H9 (cell line): ENCODE measurements at regions not wholly inside any gene's neighbourhood (a gene's known extent, or its start where the extent isn't known, plus 50 kb on each side); places are given as distances from the start of the nearest gene placed in this dataset.

ENCODE experiments used
- DNase-seq: peaks from one replicate; pipeline ENCODE4 v3.0.0-alpha.2; 2017
- H2AFZ ChIP-seq: one replicate; pipeline ENCODE4 v1.6.1; 2013; ENCODE audit warnings: mild to moderate bottlenecking, low read length, control low read depth, moderate library complexity
- H2AK5ac ChIP-seq: 2 replicates; pipeline ENCODE4 v1.6.1; 2013; ENCODE audit warnings: low read length, control low read depth, mixed read lengths; ENCODE audit not compliant: insufficient read length
- H2BK120ac ChIP-seq: one replicate; pipeline ENCODE4 v1.6.1; 2013; ENCODE audit warnings: low read depth, mild to moderate bottlenecking, low read length, control low read depth, inconsistent platforms; ENCODE audit not compliant: poor library complexity, severe bottlenecking
- H2BK12ac ChIP-seq: 2 replicates; pipeline ENCODE4 v1.6.1; 2013; ENCODE audit warnings: low read length, control low read depth, mixed read lengths, low read depth; ENCODE audit not compliant: insufficient read length
- H2BK15ac ChIP-seq: 2 replicates; pipeline ENCODE4 v1.6.1; 2013; ENCODE audit warnings: low read depth, low read length, control low read depth
- H2BK20ac ChIP-seq: one replicate; pipeline ENCODE4 v1.6.1; 2013; ENCODE audit warnings: low read depth, mild to moderate bottlenecking, low read length, control low read depth, inconsistent platforms; ENCODE audit not compliant: poor library complexity, severe bottlenecking
- H2BK5ac ChIP-seq: 2 replicates; pipeline ENCODE4 v1.6.1; 2013; ENCODE audit warnings: low read length, control low read depth, mixed read lengths; ENCODE audit not compliant: insufficient read length
- H3K14ac ChIP-seq: 2 replicates; pipeline ENCODE4 v1.6.1; 2013; ENCODE audit warnings: low read length, control low read depth; ENCODE audit not compliant: insufficient read depth
- H3K18ac ChIP-seq: 2 replicates; pipeline ENCODE4 v1.6.1; 2013; ENCODE audit warnings: low read depth, mild to moderate bottlenecking, mixed read lengths, low read length, control low read depth; ENCODE audit not compliant: insufficient read length
- H3K23ac ChIP-seq: 2 replicates; pipeline ENCODE4 v1.6.1; 2013; ENCODE audit warnings: low read length, control low read depth, mixed read lengths, low read depth; ENCODE audit not compliant: insufficient read length
- H3K23me2 ChIP-seq: 2 replicates; pipeline ENCODE4 v1.6.1; 2013; ENCODE audit warnings: low read depth, mild to moderate bottlenecking, mixed read lengths, low read length, control low read depth; ENCODE audit not compliant: insufficient read length, poor library complexity, severe bottlenecking
- H3K27ac ChIP-seq: 2 replicates; pipeline ENCODE4 v1.5.1; 2013; ENCODE audit warnings: low read length, control low read depth, mixed read lengths, low read depth; ENCODE audit not compliant: insufficient read length
- H3K27me3 ChIP-seq: 2 replicates; pipeline ENCODE4 v1.6.1; 2013; ENCODE audit warnings: low read length, control low read depth, inconsistent platforms; ENCODE audit not compliant: insufficient read depth
- H3K4ac ChIP-seq: 2 replicates; pipeline ENCODE4 v1.6.1; 2013; ENCODE audit warnings: low read depth, mild to moderate bottlenecking, control low read depth, inconsistent platforms, low read length, moderate library complexity
- H3K4me1 ChIP-seq: 2 replicates; pipeline ENCODE4 v1.6.1; 2013; ENCODE audit warnings: low read length, control low read depth, inconsistent platforms; ENCODE audit not compliant: insufficient read depth
- H3K4me2 ChIP-seq: 2 replicates; pipeline ENCODE4 v1.6.1; 2013; ENCODE audit warnings: low read length, control low read depth, mixed read lengths; ENCODE audit not compliant: insufficient read length, insufficient read depth
- H3K56ac ChIP-seq: 2 replicates; pipeline ENCODE4 v1.6.1; 2013; ENCODE audit warnings: low read depth, mild to moderate bottlenecking, mixed read lengths, low read length, control low read depth; ENCODE audit not compliant: insufficient read length
- H3K79me1 ChIP-seq: 2 replicates; pipeline ENCODE4 v1.6.1; 2013; ENCODE audit warnings: low read depth, mild to moderate bottlenecking, moderate library complexity, low read length, control low read depth, inconsistent platforms; ENCODE audit not compliant: insufficient read depth, poor library complexity, severe bottlenecking
- H3K79me2 ChIP-seq: 2 replicates; pipeline ENCODE4 v1.6.1; 2013; ENCODE audit warnings: low read length, control low read depth, inconsistent platforms; ENCODE audit not compliant: insufficient read depth
- H3K9ac ChIP-seq: 2 replicates; pipeline ENCODE4 v1.6.1; 2013; ENCODE audit warnings: low read length, control low read depth, mixed read lengths; ENCODE audit not compliant: insufficient read length; ENCODE audit errors: extremely low read depth
- H3K9me3 ChIP-seq: one replicate; pipeline ENCODE4 v1.6.1; 2013; ENCODE audit warnings: low read depth, low read length, inconsistent platforms; ENCODE audit not compliant: control insufficient read depth
- H3T11ph ChIP-seq: one replicate; pipeline ENCODE4 v1.6.1; 2013; ENCODE audit warnings: mild to moderate bottlenecking, low read length, control low read depth, inconsistent platforms
- H4K20me1 ChIP-seq: one replicate; pipeline ENCODE4 v1.6.1; 2013; ENCODE audit not compliant: control insufficient read depth, insufficient read length, insufficient read depth
- H4K5ac ChIP-seq: 2 replicates; pipeline ENCODE4 v1.6.1; 2013; ENCODE audit warnings: low read depth, mild to moderate bottlenecking, mixed read lengths, low read length, control low read depth; ENCODE audit not compliant: insufficient read length
- H4K8ac ChIP-seq: replicated peaks from 2 replicates; pipeline ENCODE4 v1.6.1; 2013; ENCODE audit warnings: low read length, control low read depth, mixed read lengths, low read depth; ENCODE audit not compliant: insufficient read length
- H4K91ac ChIP-seq: 2 replicates; pipeline ENCODE4 v1.6.1; 2013; ENCODE audit warnings: low read depth, mild to moderate bottlenecking, moderate library complexity, mixed read lengths, low read length, control low read depth; ENCODE audit not compliant: insufficient read length
- H3K27ac Mint-ChIP-seq, 3 experiments: 2 replicates in 2 of 3; 3 replicates in 1 of 3; pipeline ENCODE4 v1.8.0; 2020 to 2021; ENCODE audit warnings: mixed read lengths in 3 of 3, mild to moderate bottlenecking in 1 of 3, moderate library complexity in 1 of 3
- H3K27me3 Mint-ChIP-seq: 2 replicates; pipeline ENCODE4 v1.8.0; 2021; ENCODE audit warnings: low read depth, mild to moderate bottlenecking, moderate library complexity, mixed read lengths
- H3K36me3 Mint-ChIP-seq, 3 experiments: 2 replicates in 2 of 3; 3 replicates in 1 of 3; pipeline ENCODE4 v1.8.0; 2020 to 2021; ENCODE audit warnings: low read depth in 3 of 3, mixed read lengths in 3 of 3; ENCODE audit not compliant: insufficient read depth in 1 of 3
- H3K4me1 Mint-ChIP-seq, 2 experiments: 2 replicates each; pipeline ENCODE4 v1.8.0; 2020; ENCODE audit warnings: mixed read lengths in 2 of 2
- H3K4me3 Mint-ChIP-seq, 2 experiments: 2 replicates in 1 of 2; 3 replicates in 1 of 2; pipeline ENCODE4 v1.8.0; 2020 to 2021; ENCODE audit warnings: mild to moderate bottlenecking in 2 of 2, mixed read lengths in 2 of 2, moderate library complexity in 1 of 2
- H3K9me3 Mint-ChIP-seq, 2 experiments: 2 replicates in 1 of 2; 3 replicates in 1 of 2; pipeline ENCODE4 v1.8.0; 2020; ENCODE audit warnings: mild to moderate bottlenecking in 2 of 2, mixed read lengths in 2 of 2, moderate library complexity in 1 of 2
- WGBS: extraction: QIAGEN DNeasy Blood & Tissue Kit; methylation state at CpG from one replicate; pipeline ENCODE4 v1.1.7; 2013; ENCODE audit warnings: missing lambda C conversion rate, low lambda C conversion rate, mixed read lengths; ENCODE audit not compliant: insufficient read length; ENCODE audit errors: extremely low coverage; 5-methylcytosine and 5-hydroxymethylcytosine counted together
- TF ChIP-seq, protein P1 (sequence below): fragments of 200-600 bp; sonication (generic); conservative IDR thresholded peaks from 3 replicates; pipeline ENCODE4 v1.8.0; 2021; ENCODE audit warnings: antibody characterized with exemption, mild to moderate bottlenecking

GRCh38 chr7:49645296-49645695 lies 128.1 kb upstream of the VWC2 start:
- no peaks in the 10 kb centered on the region for H3K23me2 ChIP-seq
- H3K9me3 ChIP-seq: no peaks in the 10 kb centered on the region
- no CpG with 5 or more reads among the region's 3 CpGs for WGBS

More at GRCh38 chr7:49645296-49645695, 128.1 kb upstream of the VWC2 start:
- H4K20me1 ChIP-seq: no peaks in the 10 kb centered on the region
- TF ChIP-seq, protein P1, sequence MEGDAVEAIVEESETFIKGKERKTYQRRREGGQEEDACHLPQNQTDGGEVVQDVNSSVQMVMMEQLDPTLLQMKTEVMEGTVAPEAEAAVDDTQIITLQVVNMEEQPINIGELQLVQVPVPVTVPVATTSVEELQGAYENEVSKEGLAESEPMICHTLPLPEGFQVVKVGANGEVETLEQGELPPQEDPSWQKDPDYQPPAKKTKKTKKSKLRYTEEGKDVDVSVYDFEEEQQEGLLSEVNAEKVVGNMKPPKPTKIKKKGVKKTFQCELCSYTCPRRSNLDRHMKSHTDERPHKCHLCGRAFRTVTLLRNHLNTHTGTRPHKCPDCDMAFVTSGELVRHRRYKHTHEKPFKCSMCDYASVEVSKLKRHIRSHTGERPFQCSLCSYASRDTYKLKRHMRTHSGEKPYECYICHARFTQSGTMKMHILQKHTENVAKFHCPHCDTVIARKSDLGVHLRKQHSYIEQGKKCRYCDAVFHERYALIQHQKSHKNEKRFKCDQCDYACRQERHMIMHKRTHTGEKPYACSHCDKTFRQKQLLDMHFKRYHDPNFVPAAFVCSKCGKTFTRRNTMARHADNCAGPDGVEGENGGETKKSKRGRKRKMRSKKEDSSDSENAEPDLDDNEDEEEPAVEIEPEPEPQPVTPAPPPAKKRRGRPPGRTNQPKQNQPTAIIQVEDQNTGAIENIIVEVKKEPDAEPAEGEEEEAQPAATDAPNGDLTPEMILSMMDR: no peak
- no peak overlapping the region for H3K27ac ChIP-seq
- no peak overlapping the region for H3K9ac ChIP-seq
- peaks cover 0 to 15% (median 8%) of the 10 kb centered on the region in 3 experiments for H3K36me3 Mint-ChIP-seq
- H2BK12ac ChIP-seq: no peak overlapping the region
- DNase-seq: no peak
- no peaks in the 10 kb centered on the region for H3K79me1 ChIP-seq
- H3K27me3 ChIP-seq: no peaks in the 10 kb centered on the region
- no peak overlapping the region for H3K4ac ChIP-seq
- H3K23ac ChIP-seq: no peak overlapping the region
- H4K5ac ChIP-seq: no peak overlapping the region
- H3K4me2 ChIP-seq: no peak overlapping the region
- H4K91ac ChIP-seq: no peak overlapping the region
- H3K79me2 ChIP-seq: no peaks in the 10 kb centered on the region
- H2AK5ac ChIP-seq: no peak overlapping the region
- no peak overlapping the region; a peak in 1 of 7 replicates for H3K27ac Mint-ChIP-seq
- no peak overlapping the region for H2BK20ac ChIP-seq
- no peak overlapping the region for H3K14ac ChIP-seq
- H3K4me3 Mint-ChIP-seq: no peak overlapping the region
- H3K4me1 Mint-ChIP-seq: peaks cover 15 to 20% of the 10 kb centered on the region in 2 experiments
- H3K56ac ChIP-seq: no peak overlapping the region
- H4K8ac ChIP-seq: no peak overlapping the region
- H2AFZ ChIP-seq: no peak overlapping the region
- H2BK120ac ChIP-seq: no peak overlapping the region
- no peak overlapping the region for H2BK15ac ChIP-seq
- H3K9me3 Mint-ChIP-seq: peaks cover 23 to 25% of the 10 kb centered on the region in 2 experiments
- H2BK5ac ChIP-seq: no peak overlapping the region
- peaks cover 1% of the 10 kb centered on the region; the same call in 1 of the 2 replicates for H3K27me3 Mint-ChIP-seq
- H3K4me1 ChIP-seq: no peaks in the 10 kb centered on the region
- no peak overlapping the region for H3K18ac ChIP-seq
- no peak overlapping the region for H3T11ph ChIP-seq
